Amniotic epithelial cell (primary cell): ENCODE measurements at regions not wholly inside any gene's neighbourhood (a gene's known extent, or its start where the extent isn't known, plus 50 kb on each side); places are given as distances from the start of the nearest gene placed in this dataset.
A peak's percentile ranks its signal among the peaks of the same experiment; 100 is the strongest.

ENCODE experiments used
- DNase-seq: peaks from one replicate; pipeline ENCODE4 v3.0.0-alpha.2; 2010; ENCODE audit warnings: low read depth

DNA sequence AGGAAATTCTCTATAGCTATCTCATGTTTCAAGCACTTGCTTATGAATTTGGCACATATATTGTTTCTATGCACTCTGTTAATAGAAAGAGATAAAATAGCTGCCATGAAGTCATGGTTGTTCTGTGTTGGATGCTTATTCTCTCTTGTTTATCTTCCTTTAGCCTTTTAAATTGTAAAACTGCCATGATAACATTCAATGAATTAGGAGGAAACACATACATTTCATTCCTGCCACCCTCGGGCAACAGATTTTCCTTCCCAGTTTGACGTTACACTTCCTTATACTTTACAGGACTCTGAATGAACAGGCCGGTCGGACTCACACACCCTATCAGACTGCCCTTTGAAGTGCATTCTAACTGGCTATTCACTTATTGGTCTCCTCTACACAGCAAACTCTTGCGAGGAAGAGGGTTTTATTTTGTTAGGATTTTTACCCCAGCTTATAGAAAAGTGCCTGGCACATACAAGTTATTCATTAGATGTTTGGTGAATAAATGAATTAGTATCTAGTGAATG is 65.7 kb upstream of the FERD3L start:
- no peak for DNase-seq

DNA sequence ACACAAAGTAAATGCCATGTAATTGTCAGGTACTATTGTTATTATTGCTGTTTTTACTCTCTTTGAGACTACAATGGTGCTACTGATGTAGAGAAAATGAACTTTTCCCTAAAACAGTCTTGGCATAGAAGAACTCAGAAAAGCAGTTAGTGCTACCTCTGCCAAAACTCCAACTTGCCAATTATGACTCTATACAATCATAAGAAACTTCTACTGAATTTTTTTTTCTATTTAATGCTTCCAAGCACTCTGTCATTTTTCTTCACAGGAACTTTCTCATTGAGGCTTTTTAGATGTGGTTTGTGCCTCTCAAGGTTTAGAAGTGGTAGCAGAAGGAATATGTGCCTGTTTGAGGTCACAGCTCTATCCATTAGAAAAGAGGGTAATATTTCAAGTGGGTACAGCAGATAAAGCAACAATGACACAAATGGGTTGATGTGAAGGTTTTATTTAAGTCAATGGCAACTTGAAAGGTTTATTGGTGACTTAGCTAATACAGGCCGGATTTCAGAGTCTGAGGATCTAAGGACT is 64.0 kb upstream of the FERD3L start:
- no peak for DNase-seq

DNA sequence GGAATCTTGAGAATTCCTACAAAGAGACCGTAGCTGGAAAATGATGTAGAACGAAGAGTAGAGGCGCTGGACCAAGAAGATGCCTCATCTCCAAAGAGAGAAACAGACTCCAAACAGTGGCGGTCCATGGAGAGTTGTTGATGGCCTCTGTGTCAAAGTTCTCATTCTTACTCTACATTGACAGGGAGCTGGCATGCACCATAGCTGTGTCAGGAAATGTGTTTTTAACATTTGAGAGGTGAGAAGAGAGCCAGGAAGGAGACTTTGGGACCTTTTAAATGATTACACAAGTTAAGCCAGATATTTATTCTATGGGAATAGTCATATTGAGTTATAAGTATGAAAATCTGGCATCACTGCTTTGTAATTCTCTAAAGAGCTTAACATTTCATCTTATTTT is 61.5 kb upstream of the FERD3L start:
- no peak for DNase-seq

DNA sequence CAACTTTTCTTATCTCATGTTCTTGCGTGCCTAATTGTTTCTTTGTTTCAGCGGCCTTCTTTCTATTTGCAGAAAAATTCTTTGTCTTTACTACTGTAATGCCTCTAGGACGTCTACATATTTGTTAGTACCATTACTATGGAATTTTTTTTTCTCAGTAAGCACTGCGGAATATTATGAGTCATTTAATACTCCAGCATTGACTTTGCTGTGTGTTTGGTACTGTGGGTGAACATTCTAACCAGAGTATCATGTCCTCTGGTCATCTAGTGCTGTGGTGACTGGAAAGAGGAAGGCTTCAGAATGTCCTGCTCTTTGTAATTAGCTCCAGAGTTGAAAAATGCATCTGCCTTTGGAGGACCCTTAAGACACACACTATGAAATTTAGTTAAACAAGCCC is 58.5 kb upstream of the FERD3L start:
- peak; percentile 7 for DNase-seq

DNA sequence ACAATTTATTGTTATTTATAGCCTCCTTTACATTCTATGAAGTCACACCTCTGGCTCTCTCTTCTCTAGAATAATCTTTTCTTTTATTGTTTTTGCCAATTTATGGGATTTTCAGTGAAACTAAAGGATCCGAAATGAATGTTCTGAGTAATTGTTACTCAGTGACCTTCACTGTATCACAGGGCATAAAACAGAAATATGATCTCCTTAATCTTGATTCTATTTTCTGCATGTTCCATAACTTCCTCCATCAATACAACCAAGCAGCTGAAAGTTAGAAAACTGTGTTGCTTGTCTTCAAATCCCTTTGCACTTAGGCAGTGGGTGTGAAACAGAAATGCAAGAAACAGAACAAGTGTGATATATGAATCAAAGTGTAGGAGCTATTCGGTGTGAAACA is 57.4 kb upstream of the FERD3L start:
- DNase-seq = no peak
